Stimulated activated CD4-positive, alpha-beta T cell treated with anti-CD3 and anti-CD28 coated beads, Interleukin-15, amount 100 ng/mL, for 48 hours (primary cell): ENCODE measurements at regions not wholly inside any gene's neighbourhood (a gene's known extent, or its start where the extent isn't known, plus 50 kb on each side); places are given as distances from the start of the nearest gene placed in this dataset.

ENCODE experiments used
- DNase-seq, 2 donors: peaks; one replicate each; pipeline ENCODE4 v3.0.0-alpha.2; 2020; ENCODE audit warnings: low read depth in 2 of 2

GRCh38 chr4:89363786-89364185 is 56.2 kb upstream of the GPRIN3 start:
- no peak for DNase-seq

- no peak for DNase-seq
Observed at GRCh38 chr4:89358935-89359638, 51.5 kb upstream of the GPRIN3 start.

GRCh38 chr4:89357787-89358186 is 50.2 kb upstream of the GPRIN3 start:
- DNase-seq, result no peak
